HepG2 (cell line): ENCODE measurements at regions not wholly inside any gene's neighbourhood (a gene's known extent, or its start where the extent isn't known, plus 50 kb on each side); places are given as distances from the start of the nearest gene placed in this dataset.

Source experiments
- GABPB1 ChIP-seq: IDR thresholded peaks from 2 replicates; pipeline ENCODE4 v1.6.1; 2016; ENCODE audit warnings: mild to moderate bottlenecking, missing genetic modification reagents, moderate library complexity, missing compliant biosample characterization
- JUN ChIP-seq: sonication (generic); formaldehyde crosslinking; IDR thresholded peaks from 2 replicates; pipeline ENCODE4 v1.4.0; 2020; ENCODE audit warnings: mild to moderate bottlenecking, missing genetic modification reagents
- MED8 ChIP-seq: sonication (generic); formaldehyde crosslinking; IDR thresholded peaks from 2 replicates; pipeline ENCODE4 v1.8.1; 2023; ENCODE audit warnings: mild to moderate bottlenecking, missing genetic modification reagents; ENCODE audit not compliant: insufficient replicate concordance
- MTA3 ChIP-seq: sonication (generic); formaldehyde crosslinking; IDR thresholded peaks from 2 replicates; pipeline ENCODE4 v1.4.0; 2020; ENCODE audit warnings: missing genetic modification reagents
- PAX8 ChIP-seq: sonication (generic); formaldehyde crosslinking; IDR thresholded peaks from 2 replicates; pipeline ENCODE4 v1.8.0; 2022; ENCODE audit warnings: mild to moderate bottlenecking, missing genetic modification reagents, borderline replicate concordance
- POLR2A ChIP-seq, 2 experiments: IDR thresholded peaks; 2 replicates each; pipeline ENCODE4 v1.6.1; 2011; ENCODE audit warnings: low read depth in 2 of 2, low read length in 2 of 2, mild to moderate bottlenecking in 1 of 2, moderate library complexity in 1 of 2; ENCODE audit not compliant: insufficient read depth in 1 of 2
- REL ChIP-seq: sonication (generic); formaldehyde crosslinking; conservative IDR thresholded peaks from 2 replicates; pipeline ENCODE4 v1.8.0; 2022; ENCODE audit warnings: mild to moderate bottlenecking, missing genetic modification reagents, moderate library complexity
- SMAD1 ChIP-seq: sonication (generic); formaldehyde crosslinking; IDR thresholded peaks from 2 replicates; pipeline ENCODE4 v1.4.0; 2020; ENCODE audit warnings: missing genetic modification reagents, low read depth, mild to moderate bottlenecking, borderline replicate concordance
- SNAI1 ChIP-seq: sonication (generic); formaldehyde crosslinking; IDR thresholded peaks from 2 replicates; pipeline ENCODE4 v1.5.0; 2020; ENCODE audit warnings: mild to moderate bottlenecking, missing genetic modification reagents, borderline replicate concordance
- SOX6 ChIP-seq, 2 experiments: fragments of 450-650 bp in 1 of 2; sonication (generic) in 1 of 2; formaldehyde crosslinking in 1 of 2; IDR thresholded peaks; 2 replicates each; pipeline versions ENCODE4 v1.4.0 to v1.6.1; 2017 to 2020; ENCODE audit warnings: antibody characterized with exemption in 1 of 2, mild to moderate bottlenecking in 1 of 2, missing genetic modification reagents in 1 of 2
- TFE3 ChIP-seq: IDR thresholded peaks from 2 replicates; pipeline ENCODE4 v1.6.1; 2016
- ZNF549 ChIP-seq: sonication (generic); formaldehyde crosslinking; IDR thresholded peaks from 2 replicates; pipeline ENCODE4 v1.5.0; 2020; ENCODE audit warnings: missing genetic modification reagents
- ZNF891 ChIP-seq: sonication (generic); formaldehyde crosslinking; IDR thresholded peaks from 2 replicates; pipeline ENCODE4 v1.5.0; 2020; ENCODE audit warnings: mild to moderate bottlenecking, missing genetic modification reagents

- TF ChIP-seq POLR2A (IDR thresholded peaks at IDR 0.05; ENCODE audit: insufficient read depth in 1 of 2, low read depth in 2 of 2, low read length in 2 of 2) (no peak), SOX6 (IDR thresholded peaks at IDR 0.05) (no peak), SOX6 (CRISPR knock-in tag; IDR thresholded peaks at IDR 0.05) (no peak), ZNF549 (no peak), REL (CRISPR knock-in tag) (no peak), SMAD1 (CRISPR knock-in tag) (no peak), GABPB1 (CRISPR knock-in tag) (no peak), JUN (CRISPR knock-in tag) (no peak), PAX8 (CRISPR knock-in tag) (no peak), MED8 (CRISPR knock-in tag) (no peak), ZNF891 (CRISPR knock-in tag) (no peak), MTA3 (CRISPR knock-in tag) (no peak), SNAI1 (CRISPR knock-in tag) (no peak), TFE3 (CRISPR knock-in tag) (no peak)
Measured at GRCh38 chrX:116781926-116782325, 319.1 kb upstream of the CT83 start.
